SK-N-SH treated with all-trans-retinoic acid at 6 μM for 48 hours (cell line): ENCODE measurements at regions not wholly inside any gene's neighbourhood (a gene's known extent, or its start where the extent isn't known, plus 50 kb on each side); places are given as distances from the start of the nearest gene placed in this dataset.

ENCODE experiments used
- BACH2 ChIP-seq: fragments of 250-450 bp; sonication (Bioruptor Pico); IDR thresholded peaks from 2 replicates; pipeline ENCODE4 v1.9.0; 2021; ENCODE audit warnings: mild to moderate bottlenecking, borderline replicate concordance
- CSRNP3 ChIP-seq: fragments of 250-450 bp; sonication (Bioruptor Pico); IDR thresholded peaks from 2 replicates; pipeline ENCODE4 v1.5.1; 2021; ENCODE audit warnings: mild to moderate bottlenecking, moderate library complexity
- ESRRG ChIP-seq: fragments of 250-450 bp; sonication (Bioruptor Pico); IDR thresholded peaks from 2 replicates; pipeline ENCODE4 v1.6.1; 2021; ENCODE audit warnings: mild to moderate bottlenecking
- GLIS3 ChIP-seq: fragments of 250-450 bp; sonication (Bioruptor Pico); IDR thresholded peaks from 2 replicates; pipeline ENCODE4 v1.5.0; 2020; ENCODE audit warnings: mild to moderate bottlenecking, moderate library complexity
- ISL1 ChIP-seq: fragments of 250-450 bp; sonication (Bioruptor Pico); IDR thresholded peaks from 2 replicates; pipeline ENCODE4 v2.1.2; 2022; ENCODE audit warnings: mild to moderate bottlenecking, moderate library complexity
- OSR1 ChIP-seq: fragments of 250-450 bp; sonication (Bioruptor Pico); IDR thresholded peaks from 2 replicates; pipeline ENCODE4 v1.8.0; 2022; ENCODE audit warnings: moderate library complexity, mild to moderate bottlenecking, inconsistent platforms
- PATZ1 ChIP-seq: fragments of 250-450 bp; sonication (Bioruptor Pico); IDR thresholded peaks from 2 replicates; pipeline ENCODE4 v1.8.0; 2020; ENCODE audit warnings: mild to moderate bottlenecking, moderate library complexity, borderline replicate concordance
- POU6F1 ChIP-seq: fragments of 250-450 bp; sonication (Bioruptor Pico); IDR thresholded peaks from 2 replicates; pipeline ENCODE4 v1.8.0; 2021; ENCODE audit warnings: low read depth, mild to moderate bottlenecking, moderate library complexity, borderline replicate concordance
- PPARA ChIP-seq: fragments of 250-450 bp; sonication (Bioruptor Pico); IDR thresholded peaks from 2 replicates; pipeline ENCODE4 v1.5.0; 2020; ENCODE audit warnings: mild to moderate bottlenecking, borderline replicate concordance
- ZFP3 ChIP-seq: fragments of 250-450 bp; sonication (Bioruptor Pico); IDR thresholded peaks from 2 replicates; pipeline ENCODE4 v1.5.0; 2020; ENCODE audit warnings: mild to moderate bottlenecking, moderate library complexity
- ZNF565 ChIP-seq: fragments of 450-650 bp; formaldehyde crosslinking; conservative IDR thresholded peaks from 2 replicates; pipeline ENCODE4 v1.5.0; 2020; ENCODE audit warnings: low read depth, mild to moderate bottlenecking, moderate library complexity
- ZNF70 ChIP-seq: fragments of 450-650 bp; formaldehyde crosslinking; IDR thresholded peaks from 2 replicates; pipeline ENCODE4 v1.5.0; 2020; ENCODE audit warnings: mild to moderate bottlenecking, moderate library complexity
- ZNF8 ChIP-seq: fragments of 450-650 bp; formaldehyde crosslinking; IDR thresholded peaks from 2 replicates; pipeline ENCODE4 v1.5.0; 2020; ENCODE audit warnings: mild to moderate bottlenecking, moderate library complexity

- TF ChIP-seq ISL1 = no peak
- TF ChIP-seq OSR1 (CRISPR knock-in tag) = no peak
- TF ChIP-seq CSRNP3 (CRISPR knock-in tag) = no peak
- no peak for TF ChIP-seq ZNF8
- no peak for TF ChIP-seq PATZ1
- no peak for TF ChIP-seq POU6F1
- no peak for TF ChIP-seq ESRRG (CRISPR knock-in tag)
- TF ChIP-seq ZNF70 (CRISPR knock-in tag) = no peak
- TF ChIP-seq ZFP3 (CRISPR knock-in tag) = no peak
- TF ChIP-seq GLIS3 = no peak
- no peak for TF ChIP-seq ZNF565
- no peak for TF ChIP-seq PPARA (CRISPR knock-in tag)
- TF ChIP-seq BACH2 (CRISPR knock-in tag) = no peak
Observed at GRCh38 chr10:131017566-131018285, 293.8 kb downstream of the TCERG1L start.
